Activated naive CD8-positive, alpha-beta T cell treated with anti-CD3 and anti-CD28 coated beads, Interleukin-2, amount 50 U/mL, for 16 hours (primary cell): ENCODE measurements at regions not wholly inside any gene's neighbourhood (a gene's known extent, or its start where the extent isn't known, plus 50 kb on each side); places are given as distances from the start of the nearest gene placed in this dataset.

Source experiments
- DNase-seq: peaks from one replicate; pipeline ENCODE4 v3.0.0-alpha.2; 2020; ENCODE audit warnings: low read depth, low spot score

DNA sequence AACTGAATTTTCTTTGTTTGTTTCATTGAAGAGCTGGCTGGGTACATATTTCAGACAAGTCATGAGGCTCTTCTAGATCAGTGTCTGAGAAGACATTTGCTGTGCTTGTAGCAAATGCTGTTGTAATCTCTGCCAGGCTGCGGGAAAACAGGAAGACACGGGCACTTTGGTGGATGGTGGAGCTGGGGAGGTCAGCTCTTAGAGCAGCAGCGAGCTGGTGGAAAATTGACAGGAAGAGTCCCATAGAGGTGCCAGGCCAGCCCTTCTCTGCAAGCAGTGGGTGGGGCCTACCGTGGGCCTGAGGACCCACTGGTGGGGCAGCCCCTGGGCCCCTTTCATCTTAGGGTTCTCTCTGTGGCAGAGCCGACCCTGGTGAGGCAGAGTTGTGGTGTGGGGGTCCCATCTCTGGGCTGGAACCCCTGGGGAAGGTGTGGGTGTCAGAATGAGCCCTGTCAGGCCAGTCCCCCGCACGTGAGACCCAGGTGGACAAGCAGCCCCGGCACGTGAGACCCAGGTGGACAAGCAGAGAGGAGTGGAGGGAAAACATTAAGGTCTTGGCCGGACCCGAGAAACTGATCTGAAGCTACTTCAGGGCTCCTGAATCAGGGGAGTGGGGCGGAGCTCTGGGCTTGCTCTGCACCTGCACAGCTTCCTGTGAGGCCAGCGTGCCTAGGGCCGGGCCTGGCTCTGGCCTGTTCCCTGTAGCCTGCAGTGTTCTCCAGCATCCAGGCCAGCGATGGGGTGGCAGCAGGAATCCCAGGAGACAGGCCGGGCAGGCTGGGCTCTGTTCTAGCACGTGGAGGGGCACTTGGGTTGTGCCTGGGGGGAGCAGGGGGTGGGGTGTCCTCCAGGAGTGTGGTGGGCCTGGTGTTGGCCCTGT, 273.5 kb upstream of the HDAC4 start:
- no peak for DNase-seq

GRCh38 chr2:239673641-239674040, 272.8 kb upstream of the HDAC4 start:
- no peak for DNase-seq

GRCh38 chr2:239671916-239672849, 271.4 kb upstream of the HDAC4 start:
- no peak for DNase-seq

DNA sequence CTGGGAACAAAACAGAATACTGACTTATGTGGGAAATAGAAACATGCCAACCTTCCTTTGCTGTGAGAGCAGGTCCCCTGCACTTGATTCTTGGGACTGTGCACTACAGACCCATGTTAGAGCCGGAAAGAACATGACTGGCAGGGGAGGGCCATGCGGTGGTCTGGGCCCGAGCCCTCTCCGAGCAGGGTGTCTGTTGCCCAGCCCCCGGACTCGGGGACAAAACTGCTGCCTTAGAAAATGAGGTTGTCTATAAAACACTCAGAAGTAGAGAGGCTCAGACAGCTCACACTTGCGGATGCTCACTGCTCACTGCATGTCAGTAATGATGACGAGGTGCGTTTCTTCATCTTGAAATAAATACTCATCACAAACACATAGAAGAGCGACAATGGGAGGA, 270.7 kb upstream of the HDAC4 start:
- no peak for DNase-seq

DNA sequence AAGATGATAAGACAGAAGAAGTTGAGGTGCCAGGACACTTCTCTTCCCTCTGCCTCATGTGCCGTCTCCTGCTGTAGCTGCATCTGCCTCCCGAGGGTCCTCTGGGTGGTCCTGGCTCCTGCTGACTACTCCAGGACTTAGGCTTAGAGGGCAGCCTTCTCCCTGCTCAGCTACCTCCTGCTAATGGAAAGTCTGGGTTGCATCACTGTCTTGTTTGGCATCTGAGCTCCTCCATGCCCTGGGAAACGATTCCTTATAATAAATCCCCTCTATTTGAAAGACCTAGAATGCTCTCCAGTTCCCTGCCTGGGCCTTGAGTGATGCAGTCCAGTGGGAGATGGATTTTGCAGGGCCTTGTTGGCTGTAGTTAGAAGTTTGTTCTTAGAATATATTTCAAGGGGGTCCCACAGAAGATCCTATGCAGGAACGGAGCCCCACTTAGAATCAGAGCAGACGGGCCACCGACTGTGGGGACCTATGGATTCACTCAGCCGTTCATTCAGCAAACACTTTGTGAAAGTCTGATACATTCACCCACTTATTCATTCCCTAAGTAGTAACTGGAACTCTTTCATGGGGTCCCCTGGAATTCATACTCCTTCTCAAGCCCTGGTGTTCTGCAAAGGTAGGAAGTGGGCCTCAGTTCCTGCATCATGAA, 269.8 kb upstream of the HDAC4 start:
- DNase-seq, result no peak

GRCh38 chr2:239669899-239670460, 269.2 kb upstream of the HDAC4 start:
- DNase-seq, result no peak

GRCh38 chr2:239669181-239669898, 268.5 kb upstream of the HDAC4 start:
- no peak for DNase-seq

DNA sequence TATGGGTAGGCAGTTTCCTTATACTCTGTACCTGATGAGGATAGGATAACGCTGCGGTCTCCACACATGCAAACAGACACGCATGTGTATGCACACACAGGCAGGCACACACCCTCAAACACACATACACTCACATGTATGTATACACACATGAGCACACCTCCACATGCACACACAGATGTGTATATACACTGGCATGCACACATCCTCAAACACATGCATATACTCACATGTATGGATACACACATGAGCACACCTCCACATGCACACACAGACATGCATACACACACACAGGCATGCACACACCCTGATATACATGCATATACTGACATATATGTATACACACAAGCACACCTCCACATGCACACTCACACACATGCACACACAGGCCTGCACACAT, 267.8 kb upstream of the HDAC4 start:
- no peak for DNase-seq

DNA sequence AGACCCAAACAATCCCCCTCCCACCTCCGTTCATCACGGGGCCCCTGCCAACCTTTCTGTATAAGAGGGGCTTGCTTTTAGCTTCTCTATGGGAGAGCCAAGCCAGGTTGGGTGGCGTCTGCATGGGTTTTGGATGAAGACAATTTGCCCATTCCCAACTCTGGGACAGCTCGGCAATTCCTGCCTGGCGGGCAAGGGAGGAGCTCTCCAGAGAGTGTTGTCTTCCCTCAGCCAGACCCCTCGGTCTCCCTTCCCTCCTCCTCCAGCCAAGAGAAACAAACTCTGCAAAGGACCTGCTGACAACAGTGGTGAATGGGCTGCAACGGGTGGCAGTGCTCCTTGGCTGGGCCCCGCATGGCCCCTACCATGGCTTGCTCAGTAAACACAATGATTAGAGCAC, 267.2 kb upstream of the HDAC4 start:
- DNase-seq, result no peak

DNA sequence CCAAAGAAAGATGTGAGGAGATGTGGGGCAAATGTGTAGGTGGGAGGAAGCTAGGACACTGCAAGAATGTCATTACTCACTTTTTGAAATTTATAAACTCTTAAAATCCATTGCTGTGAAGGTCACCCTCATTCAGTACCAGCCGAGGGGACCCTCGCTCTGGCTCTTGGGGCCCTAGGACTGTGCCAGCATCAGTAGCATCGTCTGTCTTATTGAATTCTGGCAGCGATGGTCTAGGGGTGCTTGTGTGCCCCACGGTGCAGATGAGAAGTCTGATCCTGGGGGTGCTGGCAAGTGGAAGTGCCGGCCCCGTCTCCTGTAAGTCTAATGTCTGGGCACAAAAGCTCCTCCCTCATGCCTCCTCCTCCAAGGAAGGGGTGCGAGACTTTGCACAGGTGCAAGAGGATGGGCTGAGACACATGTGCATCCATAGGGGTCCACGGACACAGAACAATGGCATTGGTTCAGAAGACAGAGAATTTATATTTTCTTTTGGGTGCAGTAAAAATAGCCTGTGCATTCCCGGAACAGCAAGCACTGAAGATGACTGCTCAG, 266.7 kb upstream of the HDAC4 start:
- DNase-seq, result no peak

DNA sequence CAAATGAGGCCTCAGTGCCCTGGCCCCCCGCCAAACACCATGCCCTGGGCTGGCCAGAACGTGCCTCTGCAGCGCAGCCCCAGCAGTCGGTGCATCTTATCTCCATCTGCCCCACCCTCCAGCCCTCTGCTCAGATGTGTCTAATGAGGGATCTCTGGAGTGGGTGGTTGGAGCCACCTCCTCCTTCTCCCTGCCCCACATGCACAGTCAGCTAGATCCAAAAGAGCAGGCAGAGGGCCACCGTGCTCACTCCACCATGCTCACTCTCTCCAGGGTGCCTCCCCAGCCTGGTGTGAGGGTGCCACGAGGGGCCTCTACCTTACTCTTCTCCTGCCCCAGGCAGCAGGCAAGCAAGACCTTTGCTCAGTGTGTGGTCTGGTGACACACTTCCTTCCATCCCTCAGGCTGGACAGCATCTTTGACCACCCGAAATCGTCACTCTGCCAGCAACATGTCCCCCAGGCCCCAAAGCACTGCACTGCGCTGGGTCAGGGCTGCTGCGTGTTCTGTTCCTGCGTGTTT, 266.1 kb upstream of the HDAC4 start:
- DNase-seq, result no peak

GRCh38 chr2:239666053-239666854, 265.4 kb upstream of the HDAC4 start:
- DNase-seq, result no peak

DNA sequence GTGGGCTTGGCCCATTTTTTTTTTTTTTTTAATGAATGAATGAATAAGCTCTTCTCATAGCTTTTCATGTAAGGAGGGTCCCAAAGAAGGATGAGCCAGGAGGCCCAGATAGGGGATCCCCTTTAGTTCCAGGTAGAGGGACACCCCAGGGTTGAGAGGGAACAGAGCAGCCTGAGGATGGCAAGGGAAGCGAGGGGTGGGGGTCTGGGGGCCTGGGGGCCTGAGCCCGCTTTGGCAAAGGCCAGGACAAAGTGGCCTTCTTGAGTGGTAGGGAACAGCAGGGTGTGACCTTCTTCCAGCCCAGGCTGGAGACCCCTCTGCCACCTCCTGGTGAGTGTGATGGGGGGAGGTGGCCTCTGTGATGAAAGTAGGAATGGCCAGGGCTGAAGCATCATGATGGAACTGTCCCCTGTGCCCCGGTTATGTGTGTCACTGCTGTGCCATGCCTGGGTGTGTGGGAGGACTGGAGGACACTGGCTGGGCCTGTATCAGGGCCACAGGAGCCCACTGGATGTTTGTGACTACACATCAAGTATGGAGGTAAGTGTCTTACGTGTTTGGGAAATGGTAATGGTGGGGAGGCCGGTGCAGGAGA, 263.5 kb upstream of the HDAC4 start:
- DNase-seq, result no peak

DNA sequence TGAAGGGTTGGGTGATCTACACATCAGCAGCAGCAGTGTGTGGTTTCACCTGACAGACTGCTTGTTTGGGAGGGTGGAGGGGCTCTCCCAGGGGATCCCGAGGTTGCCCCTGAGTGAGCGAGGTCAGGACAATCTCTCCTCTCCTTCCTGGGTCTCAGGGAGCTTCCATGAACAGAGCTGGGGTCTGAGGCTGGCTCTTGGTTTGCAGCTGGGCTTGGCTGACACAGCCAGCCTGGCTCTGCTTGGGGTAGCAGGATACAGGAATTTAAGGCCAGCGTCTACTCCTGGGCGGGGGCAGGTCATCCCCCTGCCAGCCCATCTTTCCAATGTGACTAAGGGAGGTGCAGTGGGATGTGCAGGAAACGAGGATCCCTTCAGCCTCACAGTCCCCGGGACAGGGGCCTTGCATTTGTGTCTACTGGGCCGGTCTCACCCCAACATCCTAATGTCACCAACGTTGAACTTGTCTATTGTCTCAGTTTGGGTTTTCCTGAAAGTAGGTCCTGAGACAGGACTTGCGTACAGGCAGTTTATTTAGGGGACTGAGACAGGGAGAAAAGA, 262.6 kb upstream of the HDAC4 start:
- no peak for DNase-seq

DNA sequence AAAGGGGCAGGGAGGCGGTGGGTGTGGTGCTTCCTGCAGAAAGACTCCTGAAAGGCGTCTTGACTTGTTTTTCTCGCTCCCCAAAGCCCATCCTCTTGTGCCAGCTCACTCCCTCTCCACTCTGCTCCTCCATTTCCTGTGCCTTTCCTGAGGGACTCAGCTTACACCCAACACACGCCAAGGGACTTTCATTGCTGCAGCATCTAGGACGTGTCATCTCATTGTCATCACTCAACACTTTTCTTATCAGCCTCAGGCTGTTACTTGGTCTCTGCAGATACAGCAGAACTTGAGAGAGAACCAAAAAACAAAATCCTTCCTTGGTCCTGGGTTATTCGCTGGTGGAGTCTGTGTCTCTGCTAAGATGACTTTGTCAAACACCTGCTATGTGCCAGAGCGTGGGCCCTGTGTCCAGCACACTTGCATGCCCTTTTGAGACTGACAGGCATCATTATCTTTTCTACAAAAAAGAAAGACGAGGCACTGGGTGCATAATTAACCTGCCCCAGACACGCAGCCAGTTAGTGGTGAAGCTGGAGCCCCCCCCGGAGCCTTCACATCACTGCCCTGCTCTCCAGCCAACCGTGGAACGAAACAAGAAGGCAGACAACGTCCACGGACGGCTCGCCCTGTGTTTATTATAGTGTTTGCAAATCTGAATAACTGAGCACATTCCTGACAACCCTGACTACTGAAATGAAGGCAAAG, 261.7 kb upstream of the HDAC4 start:
- DNase-seq, result no peak

GRCh38 chr2:239661334-239662312, 260.8 kb upstream of the HDAC4 start:
- no peak for DNase-seq
